ENCODE measurements at regions not wholly inside any gene's neighbourhood (a gene's known extent, or its start where the extent isn't known, plus 50 kb on each side); places are given as distances from the start of the nearest gene placed in this dataset.

DNA sequence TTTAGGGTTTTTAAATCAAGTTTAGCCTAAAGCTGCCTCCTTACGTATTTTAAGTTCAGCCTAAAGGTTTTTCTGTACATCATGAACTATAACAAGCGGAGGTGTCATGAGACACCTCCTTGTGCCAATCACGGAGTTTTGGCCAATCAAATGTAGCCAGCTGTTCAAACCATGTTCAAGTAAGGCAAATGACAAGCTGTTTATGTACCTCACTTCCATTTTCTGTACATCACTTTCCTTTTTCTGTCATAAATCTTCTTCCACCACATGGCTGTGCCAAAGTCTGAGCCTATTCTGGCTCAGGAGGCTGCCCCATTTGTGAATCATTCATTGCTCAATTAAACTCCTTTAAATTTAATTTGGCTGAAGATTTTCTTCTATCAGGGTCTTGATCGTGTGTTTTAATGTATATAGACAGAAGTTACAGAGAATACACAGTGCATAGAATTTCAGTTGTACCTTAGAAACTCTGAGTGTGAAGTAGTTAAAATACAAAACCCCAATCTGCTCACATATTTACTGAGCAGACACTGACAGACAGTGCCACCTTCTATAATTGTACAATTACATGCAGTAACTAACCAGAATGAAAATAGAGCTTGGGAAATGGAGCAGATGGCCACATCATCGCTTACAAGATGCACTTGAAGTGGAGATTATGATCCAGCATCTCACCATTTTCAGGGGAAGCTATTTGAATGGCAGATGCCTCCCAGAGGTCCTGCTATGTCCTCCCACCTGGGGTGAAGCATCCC, 76.9 kb upstream of the LANCL2 start:
- TF ChIP-seq, protein P1, sequence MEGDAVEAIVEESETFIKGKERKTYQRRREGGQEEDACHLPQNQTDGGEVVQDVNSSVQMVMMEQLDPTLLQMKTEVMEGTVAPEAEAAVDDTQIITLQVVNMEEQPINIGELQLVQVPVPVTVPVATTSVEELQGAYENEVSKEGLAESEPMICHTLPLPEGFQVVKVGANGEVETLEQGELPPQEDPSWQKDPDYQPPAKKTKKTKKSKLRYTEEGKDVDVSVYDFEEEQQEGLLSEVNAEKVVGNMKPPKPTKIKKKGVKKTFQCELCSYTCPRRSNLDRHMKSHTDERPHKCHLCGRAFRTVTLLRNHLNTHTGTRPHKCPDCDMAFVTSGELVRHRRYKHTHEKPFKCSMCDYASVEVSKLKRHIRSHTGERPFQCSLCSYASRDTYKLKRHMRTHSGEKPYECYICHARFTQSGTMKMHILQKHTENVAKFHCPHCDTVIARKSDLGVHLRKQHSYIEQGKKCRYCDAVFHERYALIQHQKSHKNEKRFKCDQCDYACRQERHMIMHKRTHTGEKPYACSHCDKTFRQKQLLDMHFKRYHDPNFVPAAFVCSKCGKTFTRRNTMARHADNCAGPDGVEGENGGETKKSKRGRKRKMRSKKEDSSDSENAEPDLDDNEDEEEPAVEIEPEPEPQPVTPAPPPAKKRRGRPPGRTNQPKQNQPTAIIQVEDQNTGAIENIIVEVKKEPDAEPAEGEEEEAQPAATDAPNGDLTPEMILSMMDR (IDR thresholded peaks at IDR 0.05): no peak
- TF ChIP-seq POLR2A (IDR thresholded peaks at IDR 0.05): no peak
